H1 (cell line): ENCODE measurements at regions not wholly inside any gene's neighbourhood (a gene's known extent, or its start where the extent isn't known, plus 50 kb on each side); places are given as distances from the start of the nearest gene placed in this dataset.

Experiments
- ZNF274 ChIP-seq: IDR thresholded peaks from 2 replicates; pipeline ENCODE4 v1.7.0; 2012; ENCODE audit warnings: low read length, borderline replicate concordance; ENCODE audit errors: extremely low read depth
- TF ChIP-seq, protein P1 (sequence below): IDR thresholded peaks from 2 replicates; pipeline ENCODE4 v1.6.1; 2012; ENCODE audit warnings: inconsistent platforms

- TF ChIP-seq, protein P1, sequence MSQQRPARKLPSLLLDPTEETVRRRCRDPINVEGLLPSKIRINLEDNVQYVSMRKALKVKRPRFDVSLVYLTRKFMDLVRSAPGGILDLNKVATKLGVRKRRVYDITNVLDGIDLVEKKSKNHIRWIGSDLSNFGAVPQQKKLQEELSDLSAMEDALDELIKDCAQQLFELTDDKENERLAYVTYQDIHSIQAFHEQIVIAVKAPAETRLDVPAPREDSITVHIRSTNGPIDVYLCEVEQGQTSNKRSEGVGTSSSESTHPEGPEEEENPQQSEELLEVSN, result no peak
- TF ChIP-seq ZNF274, result no peak
- TF ChIP-seq, all 59 proteins: peak for 0
Measured at GRCh38 chr11:116654526-116654925, 118.3 kb downstream of the BUD13 start (continued).
